Activated naive CD8-positive, alpha-beta T cell (primary cell): ENCODE measurements at regions not wholly inside any gene's neighbourhood (a gene's known extent, or its start where the extent isn't known, plus 50 kb on each side); places are given as distances from the start of the nearest gene placed in this dataset.
"Not testable (repeated sequence)": the region's sequence is repeated elsewhere in the genome, so short reads cannot be mapped to it uniquely, and the experiment has no call there.

Experiments used
- H3K27ac Mint-ChIP-seq: one replicate; pipeline ENCODE4 v1.8.0; 2021; ENCODE audit warnings: mixed read lengths
- H3K27me3 Mint-ChIP-seq: one replicate; pipeline ENCODE4 v1.8.0; 2021; ENCODE audit warnings: mixed read lengths
- H3K36me3 Mint-ChIP-seq: one replicate; pipeline ENCODE4 v1.8.0; 2021; ENCODE audit warnings: mixed read lengths
- H3K4me1 Mint-ChIP-seq: one replicate; pipeline ENCODE4 v1.8.0; 2021; ENCODE audit warnings: low read depth, mixed read lengths
- H3K4me3 Mint-ChIP-seq: one replicate; pipeline ENCODE4 v1.8.0; 2021; ENCODE audit warnings: mild to moderate bottlenecking, mixed read lengths
- H3K9me3 Mint-ChIP-seq: one replicate; pipeline ENCODE4 v1.8.0; 2021; ENCODE audit warnings: low read depth, mixed read lengths

DNA sequence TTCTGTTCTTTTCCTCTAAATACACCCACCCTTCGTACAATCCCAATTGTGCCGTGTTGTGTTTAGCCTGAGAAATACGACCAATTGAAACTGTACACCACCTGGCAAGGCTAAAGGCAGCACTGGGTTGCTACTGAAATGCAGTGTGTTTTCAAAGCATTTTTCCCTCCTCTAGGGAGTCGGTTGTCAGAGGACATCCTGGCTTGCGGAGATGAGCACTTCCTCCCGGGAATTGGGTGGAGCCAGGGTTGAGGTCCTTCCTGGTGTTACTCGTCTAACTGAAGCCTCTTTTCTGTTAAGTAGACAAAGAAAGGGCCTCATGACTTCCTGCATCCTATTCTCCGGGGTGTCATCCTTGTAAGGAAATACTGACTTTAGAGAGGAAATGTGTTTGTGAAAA, 133.5 kb downstream of the MTPAP start:
- Mint-ChIP-seq H3K36me3 (no peaks in the 10 kb centered on the region), H3K27me3 (peaks cover 10% of the 10 kb centered on the region), H3K9me3 (no peaks in the 10 kb centered on the region), H3K4me1 (peaks cover 13% of the 10 kb centered on the region), H3K27ac (no peak overlapping the region), H3K4me3 (no peak overlapping the region)

DNA sequence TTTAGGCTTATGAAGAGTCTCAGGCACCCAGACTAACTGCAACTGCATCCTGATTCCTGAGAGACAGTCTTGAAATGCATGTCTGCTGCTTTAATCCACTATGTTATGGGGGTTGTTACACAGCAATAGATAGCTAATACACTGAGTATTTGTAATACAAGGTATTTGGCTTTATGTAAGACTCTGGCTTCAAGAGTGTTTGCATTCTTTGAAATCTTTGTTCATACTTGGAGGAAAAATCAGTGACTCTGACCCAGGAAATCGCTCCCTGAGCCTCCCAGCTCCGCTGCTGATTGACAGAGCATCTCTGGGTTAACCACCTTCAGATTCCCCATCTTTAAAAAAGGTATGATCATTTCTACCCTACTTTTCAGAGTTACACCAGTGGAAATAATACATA, 133.9 kb downstream of the MTPAP start:
- Mint-ChIP-seq H3K36me3 (no peaks in the 10 kb centered on the region), H3K27me3 (peaks cover 8% of the 10 kb centered on the region), H3K27ac (no peak overlapping the region), H3K4me3 (no peak overlapping the region), H3K9me3 (no peaks in the 10 kb centered on the region), H3K4me1 (peaks cover 8% of the 10 kb centered on the region)

GRCh38 chr10:30210296-30210695, 138.8 kb downstream of the MTPAP start:
- no peaks in the 10 kb centered on the region for H3K9me3 Mint-ChIP-seq
- H3K27me3 Mint-ChIP-seq = peaks cover 5% of the 10 kb centered on the region
- H3K27ac Mint-ChIP-seq = no peak overlapping the region
- H3K4me3 Mint-ChIP-seq = no peak overlapping the region
- no peaks in the 10 kb centered on the region for H3K36me3 Mint-ChIP-seq
- H3K4me1 Mint-ChIP-seq = no peaks in the 10 kb centered on the region

- Mint-ChIP-seq H3K27ac (no peak overlapping the region), H3K9me3 (peaks cover 4% of the 10 kb centered on the region), H3K4me3 (no peak overlapping the region), H3K36me3 (no peaks in the 10 kb centered on the region), H3K27me3 (peaks cover 7% of the 10 kb centered on the region), H3K4me1 (no peaks in the 10 kb centered on the region)
These were observed 140.7 kb downstream of the MTPAP start for GRCh38 chr10:30208330-30208729.

GRCh38 chr10:30207485-30208052, 141.5 kb downstream of the MTPAP start:
- Mint-ChIP-seq H3K27ac (no peak overlapping the region), H3K27me3 (peaks cover 7% of the 10 kb centered on the region), H3K36me3 (no peaks in the 10 kb centered on the region), H3K9me3 (peaks cover 4% of the 10 kb centered on the region), H3K4me3 (no peak overlapping the region), H3K4me1 (no peaks in the 10 kb centered on the region)

- Mint-ChIP-seq H3K27me3 (peaks cover 8% of the 10 kb centered on the region), H3K27ac (no peak overlapping the region), H3K4me1 (no peaks in the 10 kb centered on the region)
These were observed 140.6 kb upstream of the JCAD start for GRCh38 chr10:30200017-30200415.

DNA sequence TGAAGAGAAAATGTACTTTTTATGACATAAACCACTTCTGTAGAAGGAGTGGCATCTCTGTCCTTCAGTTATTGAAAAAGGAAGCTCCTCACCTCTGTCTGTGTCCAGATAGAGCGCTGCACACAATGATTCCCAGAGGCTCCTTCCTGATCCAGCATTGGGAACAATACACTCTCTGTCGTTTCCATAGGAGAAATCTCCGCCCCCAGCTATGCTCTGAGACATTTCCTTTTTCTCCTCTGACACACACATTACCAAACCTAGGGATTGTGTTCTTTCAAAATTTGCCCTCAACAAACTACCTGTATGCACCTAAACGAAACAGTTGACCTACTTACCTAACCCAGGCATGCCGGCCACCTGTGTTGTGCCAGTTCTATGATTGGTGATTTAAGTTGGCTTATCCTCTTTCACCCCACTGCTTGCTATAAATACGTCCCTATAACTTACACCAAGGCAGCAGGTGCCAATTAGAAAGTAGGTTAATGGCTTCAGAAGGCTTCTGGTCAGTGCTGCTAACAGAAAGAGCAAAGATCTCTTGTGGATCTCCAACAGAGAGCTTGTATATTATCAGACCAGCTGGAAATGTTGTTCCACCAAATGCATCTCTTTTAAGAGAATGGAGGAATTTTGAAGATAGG, 140.1 kb upstream of the JCAD start:
- Mint-ChIP-seq H3K36me3 (no peaks in the 10 kb centered on the region), H3K4me1 (no peaks in the 10 kb centered on the region), H3K27me3 (peaks cover 8% of the 10 kb centered on the region), H3K27ac (no peak overlapping the region), H3K9me3 (peaks cover 5% of the 10 kb centered on the region), H3K4me3 (no peak overlapping the region)

More at GRCh38 chr10:30200017-30200415, 140.6 kb upstream of the JCAD start:
- H3K36me3 Mint-ChIP-seq = no peaks in the 10 kb centered on the region
- H3K4me3 Mint-ChIP-seq = no peak overlapping the region
- H3K9me3 Mint-ChIP-seq = peaks cover 4% of the 10 kb centered on the region

GRCh38 chr10:30197186-30197585, 137.8 kb upstream of the JCAD start:
- peaks cover 7% of the 10 kb centered on the region for H3K9me3 Mint-ChIP-seq
- peaks cover 3% of the 10 kb centered on the region for H3K36me3 Mint-ChIP-seq
- no peak overlapping the region for H3K27ac Mint-ChIP-seq
- H3K4me3 Mint-ChIP-seq = no peak overlapping the region
- peaks cover 10% of the 10 kb centered on the region for H3K27me3 Mint-ChIP-seq
- H3K4me1 Mint-ChIP-seq = no peaks in the 10 kb centered on the region

GRCh38 chr10:30196559-30196958, 137.2 kb upstream of the JCAD start:
- not testable (repeated sequence) for H3K36me3 Mint-ChIP-seq, H3K4me3 Mint-ChIP-seq, H3K9me3 Mint-ChIP-seq, H3K27ac Mint-ChIP-seq, H3K4me1 Mint-ChIP-seq, H3K27me3 Mint-ChIP-seq

DNA sequence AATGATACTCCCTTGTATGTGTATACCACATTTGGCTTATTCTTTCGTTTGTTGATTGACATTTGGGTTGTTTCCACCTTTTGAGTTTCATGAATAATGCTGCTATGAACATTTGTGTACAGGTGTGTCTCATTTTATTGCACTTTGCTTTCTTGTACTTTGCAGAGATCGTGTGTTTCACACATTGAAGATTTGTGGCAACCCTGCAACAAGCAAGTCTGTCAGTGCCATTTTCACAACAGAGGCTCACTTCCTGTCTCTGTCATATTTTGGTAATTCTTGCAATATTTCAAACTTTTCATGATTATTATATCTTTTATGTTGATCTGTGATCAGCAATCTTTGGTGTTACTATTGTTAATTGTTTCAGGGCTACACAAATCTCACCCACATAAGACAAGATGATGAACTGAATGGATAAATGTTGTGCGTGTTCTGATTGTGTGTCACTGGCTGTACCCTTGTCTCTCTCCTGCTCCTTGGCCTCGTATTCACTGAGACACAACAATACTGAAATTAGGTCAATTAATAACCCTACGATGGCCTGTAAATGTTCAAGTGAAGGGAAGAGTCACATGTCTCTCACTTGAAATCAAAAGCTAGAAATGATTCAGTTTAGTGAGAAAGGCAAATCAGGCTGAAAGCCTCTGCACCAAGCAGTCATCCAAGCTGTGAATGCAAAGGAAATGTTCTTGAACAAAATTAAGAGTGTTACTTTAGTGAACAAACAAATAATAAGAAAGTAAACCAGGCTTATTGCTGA, 133.6 kb upstream of the JCAD start:
- H3K4me3 Mint-ChIP-seq = no peak overlapping the region
- peaks cover 7% of the 10 kb centered on the region for H3K9me3 Mint-ChIP-seq
- H3K27me3 Mint-ChIP-seq = peaks cover 7% of the 10 kb centered on the region
- peaks cover 3% of the 10 kb centered on the region for H3K36me3 Mint-ChIP-seq
- no peaks in the 10 kb centered on the region for H3K4me1 Mint-ChIP-seq
- no peak overlapping the region for H3K27ac Mint-ChIP-seq

DNA sequence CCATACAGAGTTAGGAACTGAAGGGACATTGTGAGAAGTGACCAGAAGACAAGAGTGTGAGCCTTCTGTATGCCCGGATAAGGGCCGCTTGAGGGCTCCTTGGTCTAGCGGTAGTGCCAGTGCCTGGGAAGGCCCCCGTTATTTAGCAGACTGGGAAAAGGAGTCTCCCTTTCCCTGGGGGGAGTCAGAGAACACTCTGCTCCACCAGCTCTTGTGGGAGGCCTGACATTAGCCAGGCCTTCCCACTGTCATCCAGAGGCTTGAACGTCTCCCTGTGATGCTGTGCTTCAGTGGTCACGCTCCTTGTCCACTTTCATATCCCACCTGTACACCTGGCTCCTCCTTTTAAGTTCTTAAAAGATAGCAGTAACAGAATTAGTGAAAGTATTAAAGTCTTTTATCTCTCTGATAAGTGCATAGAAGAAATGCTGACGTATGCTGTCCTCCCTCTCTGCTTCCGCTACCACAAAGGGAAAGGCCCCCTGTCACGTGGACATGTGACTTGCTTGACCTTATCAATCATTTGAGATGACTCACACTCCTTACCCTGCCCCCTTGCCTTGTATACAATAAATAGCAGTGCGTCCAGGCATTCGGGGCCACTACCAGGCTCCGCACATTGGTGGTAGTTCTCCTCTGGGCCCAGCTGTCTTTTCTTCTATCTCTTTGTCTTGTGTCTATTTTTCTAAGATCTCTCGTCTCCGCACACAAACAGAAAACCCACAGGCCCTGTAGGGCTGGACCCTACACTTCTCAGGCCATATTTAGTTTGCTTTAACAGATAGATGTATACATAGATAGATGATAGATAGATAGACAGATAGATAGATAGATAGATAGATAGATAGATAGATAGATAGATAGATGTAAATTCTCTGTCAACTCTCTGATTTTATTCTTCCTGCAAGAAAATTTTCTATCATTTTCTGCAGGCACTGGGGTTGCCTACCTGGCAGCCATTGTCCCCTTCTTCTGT, 131.5 kb upstream of the JCAD start:
- no peak overlapping the region for H3K27ac Mint-ChIP-seq
- H3K27me3 Mint-ChIP-seq = peaks cover 5% of the 10 kb centered on the region
- H3K4me1 Mint-ChIP-seq = no peaks in the 10 kb centered on the region
- no peak overlapping the region for H3K4me3 Mint-ChIP-seq
- H3K36me3 Mint-ChIP-seq = peaks cover 3% of the 10 kb centered on the region
- peaks cover 7% of the 10 kb centered on the region for H3K9me3 Mint-ChIP-seq

DNA sequence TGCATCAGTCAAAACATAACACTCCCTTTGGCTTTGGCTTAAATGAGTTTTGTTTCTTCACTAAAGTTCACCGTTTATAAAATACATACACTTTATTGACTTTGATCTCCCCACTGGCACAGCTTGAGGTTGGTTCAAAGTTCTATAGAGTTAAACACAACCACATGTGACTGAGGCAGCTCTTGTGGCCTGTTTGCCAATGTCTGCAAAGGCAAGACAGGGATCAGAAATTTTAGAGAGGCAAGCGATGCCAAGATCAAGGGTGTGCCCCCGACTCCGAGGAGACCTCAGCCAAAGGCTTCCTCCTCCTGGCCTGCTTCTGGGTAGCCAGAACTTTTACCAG, 129.8 kb upstream of the JCAD start:
- no peak overlapping the region for H3K27ac Mint-ChIP-seq
- H3K27me3 Mint-ChIP-seq = peaks cover 5% of the 10 kb centered on the region
- no peaks in the 10 kb centered on the region for H3K4me1 Mint-ChIP-seq
- no peak overlapping the region for H3K4me3 Mint-ChIP-seq
- H3K9me3 Mint-ChIP-seq = peaks cover 3% of the 10 kb centered on the region
- peaks cover 3% of the 10 kb centered on the region for H3K36me3 Mint-ChIP-seq

DNA sequence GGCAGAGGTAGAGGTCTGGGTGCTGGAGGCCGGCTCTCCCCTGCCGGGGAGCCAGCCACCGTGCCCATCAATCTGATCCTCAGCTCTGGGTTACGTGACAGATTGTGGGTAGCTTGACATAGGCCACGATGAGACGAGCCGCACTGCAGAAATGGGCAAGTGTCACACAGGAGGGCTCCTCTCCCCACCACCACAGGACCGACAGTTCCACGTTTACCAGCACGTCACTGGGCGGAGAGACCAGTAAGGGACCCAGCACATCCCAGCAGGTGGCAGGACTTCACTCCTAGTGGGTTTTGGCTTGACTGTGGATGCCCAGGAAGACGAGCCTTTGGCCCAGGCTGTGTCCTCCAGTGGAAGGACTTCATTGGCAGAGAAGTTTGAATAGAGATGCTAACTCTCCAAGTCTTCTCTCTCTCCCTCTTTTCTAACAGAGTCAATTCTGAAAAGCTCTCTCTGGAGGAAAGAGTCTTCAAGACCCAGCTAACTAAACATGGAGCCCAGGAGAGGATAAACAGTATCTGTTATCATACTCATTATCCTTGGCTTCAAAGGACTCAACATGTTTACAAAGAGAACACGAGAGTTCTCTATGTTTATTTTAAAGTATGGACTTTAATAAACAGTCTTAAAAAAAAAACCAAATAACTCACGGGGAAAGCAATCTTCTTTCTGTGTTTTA, 129.3 kb upstream of the JCAD start:
- Mint-ChIP-seq H3K27ac (no peak overlapping the region), H3K27me3 (peaks cover 5% of the 10 kb centered on the region)

GRCh38 chr10:30188101-30188500, 128.7 kb upstream of the JCAD start:
- H3K36me3 Mint-ChIP-seq = no peaks in the 10 kb centered on the region
- H3K4me1 Mint-ChIP-seq = no peaks in the 10 kb centered on the region
- no peak overlapping the region for H3K4me3 Mint-ChIP-seq
- H3K27me3 Mint-ChIP-seq = peaks cover 4% of the 10 kb centered on the region
- H3K27ac Mint-ChIP-seq = no peak overlapping the region
- H3K9me3 Mint-ChIP-seq = no peaks in the 10 kb centered on the region

More for the DNA sequence above, 129.3 kb upstream of the JCAD start:
- Mint-ChIP-seq H3K4me1 (no peaks in the 10 kb centered on the region), H3K36me3 (peaks cover 3% of the 10 kb centered on the region), H3K9me3 (no peaks in the 10 kb centered on the region), H3K4me3 (no peak overlapping the region)
